ENCODE measurements at regions not wholly inside any gene's neighbourhood (a gene's known extent, or its start where the extent isn't known, plus 50 kb on each side); places are given as distances from the start of the nearest gene placed in this dataset.

DNA sequence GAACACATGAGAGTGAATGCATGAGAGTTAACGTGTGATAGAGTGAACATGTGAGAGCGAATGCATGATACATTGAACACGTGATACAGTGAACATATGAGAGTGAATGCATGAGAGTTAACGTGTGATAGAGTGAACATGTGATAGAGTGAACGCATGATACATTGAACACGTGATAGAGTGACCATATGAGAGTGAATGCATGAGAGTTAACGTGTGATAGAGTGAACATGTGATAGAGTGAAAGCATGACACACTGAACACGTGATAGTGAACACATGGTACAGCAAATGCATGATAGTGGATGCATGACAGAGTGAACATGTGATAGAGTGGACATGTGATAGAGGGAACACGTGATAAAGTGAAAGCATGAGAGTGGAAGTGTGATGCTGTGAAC, 517.9 kb downstream of the EIPR1 start:
- DNase-seq (ENCODE audit: extremely low read depth, low read depth), result no peak

DNA sequence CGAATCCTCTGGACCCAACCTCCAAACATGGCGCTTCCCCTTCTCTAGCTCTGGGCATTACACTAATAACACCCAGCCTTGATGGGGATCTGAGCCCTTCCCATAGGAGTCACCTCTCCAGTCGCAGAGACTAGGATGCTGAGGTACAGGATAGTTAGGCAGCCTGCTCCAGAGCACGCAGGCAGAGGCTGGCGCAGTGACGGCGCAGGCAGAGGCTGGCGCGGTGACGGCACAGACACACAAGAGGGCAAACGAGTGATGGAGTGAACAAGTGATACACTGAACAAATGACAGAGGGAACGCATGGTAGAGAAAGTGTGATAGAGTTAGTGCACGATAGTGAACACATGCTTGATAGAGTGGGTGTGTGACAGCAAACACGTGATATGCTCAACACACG, 518.5 kb downstream of the EIPR1 start:
- no peak for DNase-seq (ENCODE audit: extremely low read depth, low read depth)

- DNase-seq (ENCODE audit: extremely low read depth, low read depth), result no peak
Observed at GRCh38 chr2:2856723-2857415, 520.7 kb downstream of the EIPR1 start.

- DNase-seq (ENCODE audit: extremely low read depth, low read depth), result no peak
Observed at GRCh38 chr2:2855297-2855696, 522.3 kb downstream of the EIPR1 start.

GRCh38 chr2:2853346-2853745, 522.3 kb upstream of the MYT1L start:
- no peak for DNase-seq (ENCODE audit: extremely low read depth, low read depth)

DNA sequence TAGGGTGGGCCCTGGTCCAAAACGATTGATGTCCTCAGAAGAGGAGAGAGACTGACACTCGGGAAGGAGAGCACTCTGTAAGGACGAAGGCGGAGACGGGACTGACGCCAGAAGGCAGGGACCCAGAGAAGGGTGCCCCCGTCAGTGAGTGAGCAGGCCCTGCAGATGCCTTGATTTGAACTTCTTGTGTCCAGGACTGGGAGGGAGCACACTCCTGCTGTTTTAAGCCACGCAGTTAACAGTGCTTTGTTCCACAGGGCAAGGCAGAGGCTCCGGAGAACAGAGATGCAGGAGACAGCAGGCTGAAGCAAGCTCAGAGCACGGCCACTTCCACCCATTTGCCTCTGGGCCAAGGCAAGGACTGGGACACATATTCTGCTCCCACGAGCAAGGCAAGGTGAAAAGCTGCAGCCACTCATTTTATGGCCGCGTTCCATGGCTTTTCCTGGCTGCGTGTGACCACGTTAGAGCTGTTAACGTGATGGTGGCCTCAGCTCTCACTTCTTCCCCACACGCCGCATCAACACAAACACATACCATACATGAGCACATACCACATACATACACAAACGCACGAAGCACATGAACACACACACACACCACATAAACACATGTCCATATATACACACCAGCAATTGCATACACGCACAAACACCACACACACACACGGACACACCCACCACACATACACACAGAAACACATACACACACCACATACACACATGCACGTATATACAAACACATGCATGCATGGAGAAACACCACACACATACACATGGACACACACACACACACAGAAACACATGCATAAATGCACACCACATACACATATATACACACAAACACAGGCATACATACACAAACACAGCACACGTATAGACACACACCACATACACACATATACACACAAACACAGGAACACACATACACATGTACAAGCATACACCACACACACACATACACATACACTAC, 521.0 kb upstream of the MYT1L start:
- DNase-seq (ENCODE audit: extremely low read depth, low read depth), result no peak

- no peak for DNase-seq (ENCODE audit: extremely low read depth, low read depth)
Observed at GRCh38 chr2:2851316-2851715, 520.2 kb upstream of the MYT1L start.

- no peak for DNase-seq (ENCODE audit: extremely low read depth, low read depth)
Observed at GRCh38 chr2:2850859-2851258, 519.8 kb upstream of the MYT1L start.

DNA sequence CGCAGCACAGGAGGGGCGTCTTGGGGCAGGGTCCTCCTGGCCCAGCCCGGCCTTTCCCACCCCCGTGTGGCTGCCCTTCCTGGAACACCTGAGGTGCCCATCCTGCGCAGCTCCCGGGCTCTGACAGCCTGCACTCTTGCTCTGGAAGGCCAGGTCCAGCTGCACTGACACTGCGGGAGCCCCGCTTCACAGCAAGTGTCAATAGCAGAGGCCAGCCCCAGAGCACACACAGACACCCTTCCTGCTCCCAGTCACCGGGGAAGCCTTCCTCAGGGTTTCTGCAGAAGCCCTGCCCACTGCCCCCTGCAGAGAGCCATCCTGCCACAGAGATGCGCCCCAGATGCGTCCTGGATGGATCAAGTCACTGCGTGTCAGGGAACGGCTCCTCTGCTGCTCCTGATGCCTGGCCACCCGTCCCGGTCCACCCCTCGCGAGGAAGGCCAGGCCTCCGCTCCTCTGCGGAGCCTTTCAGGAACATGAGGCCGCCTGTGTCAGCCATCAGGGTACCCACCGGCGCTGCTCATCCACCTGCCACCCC, 519.2 kb upstream of the MYT1L start:
- DNase-seq (ENCODE audit: extremely low read depth, low read depth), result no peak

GRCh38 chr2:2849464-2850217, 518.6 kb upstream of the MYT1L start:
- DNase-seq (ENCODE audit: extremely low read depth, low read depth), result no peak

- no peak for DNase-seq (ENCODE audit: extremely low read depth, low read depth)
Observed at GRCh38 chr2:2848621-2849333, 517.7 kb upstream of the MYT1L start.

DNA sequence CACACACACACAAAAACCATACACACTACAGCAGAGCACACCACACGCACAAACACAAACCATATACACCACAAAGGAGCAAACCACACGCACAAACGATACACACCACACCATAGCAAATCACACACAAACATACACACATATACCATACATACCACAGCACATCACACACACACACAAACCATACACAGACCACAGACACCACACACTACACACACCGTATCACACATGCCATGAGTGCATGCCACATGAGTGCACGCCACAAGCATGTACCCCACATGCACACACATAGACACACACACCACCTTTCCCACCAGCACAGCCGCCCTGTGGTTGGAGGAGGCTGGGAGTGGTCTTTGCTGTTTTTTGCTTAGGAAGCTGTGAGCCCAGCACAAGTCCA, 517.1 kb upstream of the MYT1L start:
- DNase-seq (ENCODE audit: extremely low read depth, low read depth), result no peak

DNA sequence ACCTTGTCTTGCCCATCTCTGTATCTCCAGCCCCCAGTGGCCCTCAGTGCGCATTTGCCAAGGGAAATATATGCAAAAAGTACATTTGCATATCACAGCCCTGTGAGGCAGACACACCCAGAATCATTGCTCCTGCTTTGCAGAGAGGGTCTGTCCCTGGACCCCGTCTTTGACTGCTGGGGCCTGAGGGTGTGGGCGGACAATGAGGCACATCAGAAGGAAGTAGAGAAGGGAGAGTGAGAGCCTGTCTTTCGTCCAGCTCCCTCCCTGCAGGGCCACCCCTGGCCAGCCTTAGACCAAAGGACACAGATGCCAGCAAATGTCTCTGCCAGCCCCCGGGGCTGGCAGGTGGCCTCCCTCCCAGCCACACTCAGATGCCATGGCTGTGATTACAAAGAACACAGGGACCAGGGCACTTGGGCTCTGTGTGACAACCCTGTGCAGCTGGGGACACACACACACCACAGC, 516.2 kb upstream of the MYT1L start:
- DNase-seq (ENCODE audit: extremely low read depth, low read depth), result no peak

- DNase-seq (ENCODE audit: extremely low read depth, low read depth), result no peak
Observed at GRCh38 chr2:2846332-2847208, 515.5 kb upstream of the MYT1L start.

DNA sequence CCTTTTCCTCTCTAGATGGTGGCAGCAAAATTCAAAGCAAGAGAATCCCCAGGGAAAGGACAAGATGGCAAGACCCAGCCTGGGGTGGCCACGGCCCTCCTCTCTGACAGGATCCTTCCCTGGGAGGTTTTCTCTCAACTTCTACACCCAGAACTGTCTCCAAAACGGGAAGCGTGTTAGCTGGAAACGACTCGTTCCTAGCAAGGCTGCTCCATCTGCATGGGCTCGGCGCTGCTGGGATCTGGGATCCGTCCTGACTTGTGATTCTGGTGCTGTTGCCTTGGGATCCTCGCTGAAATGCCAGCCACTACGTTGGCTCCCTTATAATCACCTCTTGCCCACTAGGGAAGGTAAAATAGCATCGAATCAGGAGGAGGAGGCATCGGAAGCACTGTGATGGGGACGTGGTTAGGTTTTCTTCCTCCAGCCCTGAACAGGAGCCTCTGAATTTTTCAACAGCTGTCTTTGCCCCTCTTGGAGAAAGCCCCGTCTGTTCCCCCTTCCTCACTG, 514.8 kb upstream of the MYT1L start:
- no peak for DNase-seq (ENCODE audit: extremely low read depth, low read depth)

- no peak for DNase-seq (ENCODE audit: extremely low read depth, low read depth)
Observed at GRCh38 chr2:2845267-2845666, 514.2 kb upstream of the MYT1L start.

- no peak for DNase-seq (ENCODE audit: extremely low read depth, low read depth)
Observed at GRCh38 chr2:2843969-2844548, 513.0 kb upstream of the MYT1L start.

DNA sequence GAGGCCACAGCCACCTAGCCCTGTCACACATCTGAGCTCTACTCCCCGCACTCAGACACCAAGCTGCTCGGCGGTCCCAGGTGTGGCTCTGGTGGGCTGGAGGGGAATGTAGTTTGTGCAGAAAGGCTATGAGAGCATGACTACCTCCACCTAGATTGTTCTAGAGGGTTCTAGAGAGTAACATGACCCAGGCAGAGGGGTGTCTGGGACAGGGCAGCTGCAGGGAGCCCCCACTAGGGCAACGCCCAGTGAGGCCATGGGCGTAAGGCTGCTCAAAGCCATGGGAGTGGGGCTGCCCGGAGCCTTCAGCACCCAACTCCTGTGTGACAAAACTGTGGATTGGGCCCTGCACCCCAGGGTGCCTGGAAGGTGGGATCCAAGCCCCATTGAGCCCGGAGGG, 511.4 kb upstream of the MYT1L start:
- no peak for DNase-seq (ENCODE audit: extremely low read depth, low read depth)
